Activated CD8-positive, alpha-beta T cell treated with anti-CD3 and anti-CD28 coated beads for 36 hours (primary cell): ENCODE measurements at regions not wholly inside any gene's neighbourhood (a gene's known extent, or its start where the extent isn't known, plus 50 kb on each side); places are given as distances from the start of the nearest gene placed in this dataset.

Experiments
- ATAC-seq: fragments of 200-7000 bp; cut with Tn5 transposase; one replicate; pipeline ENCODE4 v1.10.0; 2021; ENCODE audit warnings: mild to moderate bottlenecking, moderate library complexity
- CTCF ChIA-PET: fragments of 350-600 bp; sonication (Branson Sonifier 250); formaldehyde crosslinking; loops from one replicate; lab custom pipeline; 2021; ENCODE audit warnings: antibody characterized with exemption; lab: Charles Lee
- POLR2A ChIA-PET: fragments of 350-600 bp; sonication (Branson Sonifier 250); formaldehyde crosslinking; loops from one replicate; lab custom pipeline; 2021; ENCODE audit warnings: antibody characterized with exemption; lab: Charles Lee
- DNase-seq: peaks from one replicate; pipeline ENCODE4 v3.0.0-alpha.2; 2020
- H3K27ac Mint-ChIP-seq: one replicate; pipeline ENCODE4 v1.8.0; 2021; ENCODE audit warnings: mild to moderate bottlenecking, mixed read lengths
- H3K27me3 Mint-ChIP-seq: one replicate; pipeline ENCODE4 v1.8.0; 2021; ENCODE audit warnings: mixed read lengths
- H3K36me3 Mint-ChIP-seq: one replicate; pipeline ENCODE4 v1.8.0; 2021; ENCODE audit warnings: low read depth, mixed read lengths
- H3K4me1 Mint-ChIP-seq: one replicate; pipeline ENCODE4 v1.8.0; 2021; ENCODE audit warnings: low read depth, mixed read lengths
- H3K4me3 Mint-ChIP-seq: one replicate; pipeline ENCODE4 v1.8.0; 2021; ENCODE audit warnings: mild to moderate bottlenecking, moderate library complexity, mixed read lengths
- H3K9me3 Mint-ChIP-seq: one replicate; pipeline ENCODE4 v1.8.0; 2021; ENCODE audit warnings: mixed read lengths
- CTCF ChIP-seq: fragments of 200-600 bp; IDR thresholded peaks from one replicate; pipeline ENCODE4 v1.8.0; 2022; ENCODE audit warnings: antibody characterized with exemption, mild to moderate bottlenecking
- intact Hi-C: fragments of 100-400 bp; cut with micrococcal nuclease; formaldehyde crosslinking; loops from one replicate; pipeline ENCODE4 v1.10.0; 2022

- CTCF ChIA-PET = no interaction called here
- ATAC-seq (no peak), DNase-seq (no peak)
- no peak overlapping the region for H3K4me3 Mint-ChIP-seq
- peaks cover 2% of the 10 kb centered on the region for H3K27me3 Mint-ChIP-seq
- no peaks in the 10 kb centered on the region for H3K4me1 Mint-ChIP-seq
- POLR2A ChIA-PET = no interaction called here
- no peak overlapping the region for H3K27ac Mint-ChIP-seq
- no peaks in the 10 kb centered on the region for H3K9me3 Mint-ChIP-seq
- no peak for TF ChIP-seq CTCF
- intact Hi-C loops = no loop called here
- no peaks in the 10 kb centered on the region for H3K36me3 Mint-ChIP-seq
These were observed 49.9 kb downstream of the RIN2 start for GRCh38 chr20:19807946-19808330.

GRCh38 chr20:19808498-19808897 lies 50.4 kb downstream of the RIN2 start:
- peaks cover 4% of the 10 kb centered on the region for H3K27me3 Mint-ChIP-seq
- H3K4me1 Mint-ChIP-seq = no peaks in the 10 kb centered on the region
- H3K36me3 Mint-ChIP-seq = no peaks in the 10 kb centered on the region
- no peaks in the 10 kb centered on the region for H3K9me3 Mint-ChIP-seq
- no peak overlapping the region for H3K27ac Mint-ChIP-seq
- TF ChIP-seq CTCF = no peak
- CTCF ChIA-PET = no interaction called here
- intact Hi-C loops = no loop called here
- DNase-seq = no peak
- no peak overlapping the region for H3K4me3 Mint-ChIP-seq
- POLR2A ChIA-PET = no interaction called here
- no peak for ATAC-seq

DNA sequence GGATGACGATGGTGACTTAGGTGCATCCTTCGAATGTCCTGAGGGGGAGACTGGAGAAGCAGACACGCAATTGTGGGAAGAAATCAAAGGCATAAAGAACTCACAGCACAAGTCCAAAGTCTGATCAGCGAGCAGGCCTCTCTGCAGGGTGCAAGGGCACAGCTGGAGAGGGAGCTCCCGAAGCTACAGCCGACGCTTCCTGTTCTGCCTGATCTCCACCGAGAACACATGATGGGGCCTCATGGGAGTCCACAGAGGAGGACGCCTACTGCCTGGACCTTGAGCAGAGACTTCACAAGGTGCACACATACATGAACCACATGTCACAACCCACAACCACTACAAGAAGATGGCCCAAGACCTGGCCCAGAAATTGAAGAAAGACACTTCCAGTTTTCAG lies 51.4 kb downstream of the RIN2 start:
- DNase-seq = no peak
- H3K27ac Mint-ChIP-seq = no peak overlapping the region
- no peaks in the 10 kb centered on the region for H3K4me1 Mint-ChIP-seq
- no peak overlapping the region for H3K4me3 Mint-ChIP-seq
- no peaks in the 10 kb centered on the region for H3K36me3 Mint-ChIP-seq
- ATAC-seq = no peak
- no peaks in the 10 kb centered on the region for H3K9me3 Mint-ChIP-seq
- no peak for TF ChIP-seq CTCF
- ChIA-PET CTCF (no interaction called here), POLR2A (no interaction called here)
- peaks cover 7% of the 10 kb centered on the region for H3K27me3 Mint-ChIP-seq
- intact Hi-C loops = no loop called here

DNA sequence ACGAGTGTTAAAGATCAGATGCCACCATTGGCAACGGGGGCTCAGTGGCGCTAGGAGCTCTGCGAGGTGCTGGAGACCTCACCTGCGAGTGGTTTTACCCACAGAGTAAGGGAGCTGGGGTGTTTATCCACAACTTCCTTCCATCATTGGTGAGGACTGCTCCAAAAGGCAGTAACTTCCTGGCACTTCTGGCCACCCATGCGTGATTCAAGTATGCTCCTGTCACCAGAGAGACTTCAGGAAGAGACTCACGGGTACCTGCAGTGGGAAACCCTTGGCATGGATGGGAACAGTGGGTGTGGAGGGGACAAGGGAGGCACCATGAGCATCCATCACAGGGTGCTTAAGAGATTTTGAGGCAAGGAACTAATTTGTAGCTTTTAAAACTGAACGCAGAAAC lies 53.2 kb downstream of the RIN2 start:
- Mint-ChIP-seq H3K9me3 (no peaks in the 10 kb centered on the region), H3K4me1 (peaks cover 4% of the 10 kb centered on the region), H3K27ac (no peak overlapping the region), H3K27me3 (peaks cover 9% of the 10 kb centered on the region), H3K4me3 (no peak overlapping the region), H3K36me3 (no peaks in the 10 kb centered on the region)
- intact Hi-C loops = no loop called here
- DNase-seq (no peak), ATAC-seq (no peak)
- TF ChIP-seq CTCF = no peak
- ChIA-PET POLR2A (no interaction called here), CTCF (no interaction called here)

DNA sequence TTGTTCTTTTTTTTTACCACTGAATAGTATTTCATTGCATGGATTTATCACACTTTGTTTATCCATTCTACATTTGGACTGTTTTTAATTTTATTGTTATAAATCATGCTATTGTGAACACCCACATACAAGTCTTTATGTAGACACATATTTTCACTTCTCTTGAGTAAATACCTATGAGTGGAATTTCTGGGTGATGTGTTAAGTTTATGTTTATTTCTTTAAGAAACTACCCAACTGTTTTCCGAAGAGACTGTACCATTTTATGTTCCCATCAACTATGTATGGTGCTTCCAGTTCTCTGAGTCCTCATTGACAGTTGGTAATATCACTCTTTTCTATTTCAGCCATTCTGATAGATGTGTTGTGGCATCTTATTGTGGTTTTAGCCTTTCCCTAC lies 54.0 kb downstream of the RIN2 start:
- H3K27ac Mint-ChIP-seq = no peak overlapping the region
- H3K27me3 Mint-ChIP-seq = peaks cover 9% of the 10 kb centered on the region
- H3K36me3 Mint-ChIP-seq = no peaks in the 10 kb centered on the region
- no peak overlapping the region for H3K4me3 Mint-ChIP-seq
- intact Hi-C loops = no loop called here
- no peaks in the 10 kb centered on the region for H3K9me3 Mint-ChIP-seq
- no peak for DNase-seq
- no peak for TF ChIP-seq CTCF
- ATAC-seq = no peak
- CTCF ChIA-PET = no interaction called here
- H3K4me1 Mint-ChIP-seq = peaks cover 4% of the 10 kb centered on the region
- POLR2A ChIA-PET = interaction anchor here (0.5 kb wide), 1 partner anchor 54 kb away, joined by 3 read pairs; no protein-coding TSS in a partner anchor
